CD4-positive, alpha-beta T cell (primary cell): ENCODE measurements at regions not wholly inside any gene's neighbourhood (a gene's known extent, or its start where the extent isn't known, plus 50 kb on each side); places are given as distances from the start of the nearest gene placed in this dataset.

Experiments
- ATAC-seq: fragments of 200-7000 bp; cut with Tn5 transposase; one replicate; pipeline ENCODE4 v1.10.0; 2022; ENCODE audit warnings: mild to moderate bottlenecking; ENCODE audit not compliant: poor library complexity
- CTCF ChIA-PET: fragments of 350-600 bp; sonication (Branson Sonifier 250); formaldehyde crosslinking; loops from one replicate; lab custom pipeline; 2021; ENCODE audit warnings: antibody characterized with exemption, inconsistent platforms; lab: Charles Lee
- POLR2A ChIA-PET: fragments of 350-600 bp; sonication (Branson Sonifier 250); formaldehyde crosslinking; loops from one replicate; lab custom pipeline; 2021; ENCODE audit warnings: antibody characterized with exemption, inconsistent platforms; lab: Charles Lee
- DNase-seq, 14 experiments: peaks; one replicate each; pipeline ENCODE4 v3.0.0-alpha.2; 2013 to 2020; ENCODE audit warnings: mixed read lengths in 2 of 14
- H3K27ac ChIP-seq, 2 donors: one replicate each; pipeline versions ENCODE4 v1.5.1 to v1.7.0; 2013; ENCODE audit warnings: low read length in 2 of 2, low read depth in 1 of 2, mild to moderate bottlenecking in 1 of 2
- H3K27me3 ChIP-seq, 2 experiments: 1 replicate in 1 of 2; 2 replicates in 1 of 2; pipeline versions ENCODE4 v1.6.1 to v1.7.0; 2013; ENCODE audit warnings: low read length in 2 of 2, control low read depth in 1 of 2, mild to moderate bottlenecking in 1 of 2, moderate library complexity in 1 of 2; ENCODE audit not compliant: insufficient read depth in 2 of 2, control insufficient read depth in 1 of 2
- H3K36me3 ChIP-seq: one replicate; pipeline ENCODE4 v1.6.1; 2013; ENCODE audit warnings: low read length, control low read depth; ENCODE audit not compliant: insufficient read depth
- H3K4me1 ChIP-seq: one replicate; pipeline ENCODE4 v1.6.1; 2013; ENCODE audit warnings: low read length, control low read depth; ENCODE audit not compliant: insufficient read depth
- H3K4me3 ChIP-seq: one replicate; pipeline ENCODE4 v1.5.1; 2013; ENCODE audit warnings: mild to moderate bottlenecking, low read length, moderate library complexity
- H3K9me3 ChIP-seq, 2 experiments: 1 replicate in 1 of 2; 2 replicates in 1 of 2; pipeline versions ENCODE4 v1.6.1 to v1.7.0; 2013; ENCODE audit warnings: low read length in 2 of 2, mild to moderate bottlenecking in 2 of 2, control low read depth in 1 of 2, moderate library complexity in 1 of 2; ENCODE audit not compliant: control insufficient read depth in 1 of 2, insufficient read depth in 1 of 2
- H3K27ac Mint-ChIP-seq: one replicate; pipeline ENCODE4 v1.8.0; 2020; ENCODE audit warnings: mixed read lengths
- H3K27me3 Mint-ChIP-seq: one replicate; pipeline ENCODE4 v1.8.0; 2021; ENCODE audit warnings: mixed read lengths
- H3K36me3 Mint-ChIP-seq: one replicate; pipeline ENCODE4 v1.8.0; 2021; ENCODE audit warnings: low read depth, mixed read lengths
- H3K4me1 Mint-ChIP-seq: one replicate; pipeline ENCODE4 v1.8.0; 2021; ENCODE audit warnings: low read depth, mixed read lengths
- H3K4me3 Mint-ChIP-seq: one replicate; pipeline ENCODE4 v1.8.0; 2020; ENCODE audit warnings: mild to moderate bottlenecking, mixed read lengths
- H3K9me3 Mint-ChIP-seq: one replicate; pipeline ENCODE4 v1.8.0; 2020; ENCODE audit warnings: mixed read lengths
- CTCF ChIP-seq: fragments of 200-600 bp; IDR thresholded peaks from one replicate; pipeline ENCODE4 v1.8.0; 2022; ENCODE audit warnings: antibody characterized with exemption, mild to moderate bottlenecking
- intact Hi-C, 2 experiments: fragments of 100-400 bp; cut with DNase I in 1 of 2; cut with micrococcal nuclease in 1 of 2; formaldehyde crosslinking; loops; one replicate each; pipeline versions ENCODE4 v1.15.1 to v1.9.0; 2023 to 2025; cut with DNase I, micrococcal nuclease

GRCh38 chrX:7711167-7711566 is 131.8 kb upstream of the VCX start:
- no peaks in the 10 kb centered on the region for H3K4me1 ChIP-seq
- H3K4me3 ChIP-seq: no peak overlapping the region
- Mint-ChIP-seq H3K27ac (no peak overlapping the region), H3K27me3 (no peaks in the 10 kb centered on the region), H3K4me3 (no peak overlapping the region), H3K9me3 (no peaks in the 10 kb centered on the region), H3K36me3 (no peaks in the 10 kb centered on the region), H3K4me1 (no peaks in the 10 kb centered on the region)
- ChIA-PET POLR2A (no interaction called here), CTCF (no interaction called here)
- H3K36me3 ChIP-seq: no peaks in the 10 kb centered on the region
- no peaks in the 10 kb centered on the region for H3K27me3 ChIP-seq
- ATAC-seq (no peak), DNase-seq (no peak)
- H3K27ac ChIP-seq: no peak overlapping the region
- H3K9me3 ChIP-seq: no peaks in the 10 kb centered on the region
- no peak for TF ChIP-seq CTCF
- intact Hi-C loops: no loop called here

GRCh38 chrX:7709845-7710244 is 133.1 kb upstream of the VCX start:
- Mint-ChIP-seq H3K36me3 (no peaks in the 10 kb centered on the region), H3K4me3 (no peak overlapping the region), H3K27me3 (no peaks in the 10 kb centered on the region), H3K27ac (no peak overlapping the region), H3K4me1 (no peaks in the 10 kb centered on the region), H3K9me3 (no peaks in the 10 kb centered on the region)
- ChIA-PET POLR2A (no interaction called here), CTCF (no interaction called here)
- ATAC-seq: no peak
- no peak for TF ChIP-seq CTCF
- no peaks in the 10 kb centered on the region for H3K27me3 ChIP-seq
- intact Hi-C loops: no loop called here
- no peaks in the 10 kb centered on the region for H3K36me3 ChIP-seq
- H3K4me3 ChIP-seq: no peak overlapping the region
- no peak overlapping the region for H3K27ac ChIP-seq
- H3K4me1 ChIP-seq: no peaks in the 10 kb centered on the region
- no peak for DNase-seq
- no peaks in the 10 kb centered on the region for H3K9me3 ChIP-seq

GRCh38 chrX:7706032-7706431 is 136.9 kb upstream of the VCX start:
- H3K9me3 ChIP-seq: no peaks in the 10 kb centered on the region
- Mint-ChIP-seq H3K36me3 (no peaks in the 10 kb centered on the region), H3K4me3 (no peak overlapping the region), H3K27ac (no peak overlapping the region), H3K27me3 (no peaks in the 10 kb centered on the region), H3K9me3 (no peaks in the 10 kb centered on the region), H3K4me1 (no peaks in the 10 kb centered on the region)
- H3K27me3 ChIP-seq: no peaks in the 10 kb centered on the region
- POLR2A ChIA-PET: no interaction called here
- H3K4me1 ChIP-seq: no peaks in the 10 kb centered on the region
- intact Hi-C loops: no loop called here
- DNase-seq (no peak), ATAC-seq (no peak)
- CTCF ChIA-PET: no interaction called here
- H3K4me3 ChIP-seq: no peak overlapping the region
- no peak for TF ChIP-seq CTCF
- H3K36me3 ChIP-seq: no peaks in the 10 kb centered on the region
- no peak overlapping the region for H3K27ac ChIP-seq
